Type B pancreatic cell (in vitro differentiated cells): ENCODE measurements at regions not wholly inside any gene's neighbourhood (a gene's known extent, or its start where the extent isn't known, plus 50 kb on each side); places are given as distances from the start of the nearest gene placed in this dataset.
A peak's percentile ranks its signal among the peaks of the same experiment; 100 is the strongest.

Experiments
- DNase-seq: peaks from one replicate; pipeline ENCODE4 v3.0.0; 2021; ENCODE audit warnings: mixed read lengths; ENCODE audit not compliant: unreplicated experiment; ENCODE audit errors: extremely low spot score
- H3K27ac Mint-ChIP-seq: 2 replicates; pipeline ENCODE4 v1.8.0; 2021; ENCODE audit warnings: mild to moderate bottlenecking, mixed read lengths
- H3K27me3 Mint-ChIP-seq: 2 replicates; pipeline ENCODE4 v1.8.0; 2021; ENCODE audit warnings: mixed read lengths
- H3K36me3 Mint-ChIP-seq: 2 replicates; pipeline ENCODE4 v1.8.0; 2021; ENCODE audit warnings: mixed read lengths
- H3K4me1 Mint-ChIP-seq: one replicate; pipeline ENCODE4 v1.8.0; 2021; ENCODE audit warnings: mixed read lengths; ENCODE audit not compliant: unreplicated experiment
- H3K4me3 Mint-ChIP-seq: 2 replicates; pipeline ENCODE4 v1.8.0; 2021; ENCODE audit warnings: mild to moderate bottlenecking, mixed read lengths
- H3K9me3 Mint-ChIP-seq: 2 replicates; pipeline ENCODE4 v1.8.0; 2021; ENCODE audit warnings: mixed read lengths
- TF ChIP-seq, protein P1 (sequence below): fragments of 200-600 bp; sonication (generic); conservative IDR thresholded peaks from 2 replicates; pipeline ENCODE4 v1.5.0; 2021; ENCODE audit warnings: antibody characterized with exemption, mild to moderate bottlenecking

GRCh38 chr17:13736916-13737315 lies 135.2 kb upstream of the HS3ST3A1 start:
- Mint-ChIP-seq H3K36me3 (no peaks in the 10 kb centered on the region), H3K9me3 (peaks cover 10% of the 10 kb centered on the region), H3K4me3 (no peak overlapping the region), H3K27me3 (no peaks in the 10 kb centered on the region), H3K4me1 (peaks cover 5% of the 10 kb centered on the region), H3K27ac (no peak overlapping the region)
- TF ChIP-seq, protein P1, sequence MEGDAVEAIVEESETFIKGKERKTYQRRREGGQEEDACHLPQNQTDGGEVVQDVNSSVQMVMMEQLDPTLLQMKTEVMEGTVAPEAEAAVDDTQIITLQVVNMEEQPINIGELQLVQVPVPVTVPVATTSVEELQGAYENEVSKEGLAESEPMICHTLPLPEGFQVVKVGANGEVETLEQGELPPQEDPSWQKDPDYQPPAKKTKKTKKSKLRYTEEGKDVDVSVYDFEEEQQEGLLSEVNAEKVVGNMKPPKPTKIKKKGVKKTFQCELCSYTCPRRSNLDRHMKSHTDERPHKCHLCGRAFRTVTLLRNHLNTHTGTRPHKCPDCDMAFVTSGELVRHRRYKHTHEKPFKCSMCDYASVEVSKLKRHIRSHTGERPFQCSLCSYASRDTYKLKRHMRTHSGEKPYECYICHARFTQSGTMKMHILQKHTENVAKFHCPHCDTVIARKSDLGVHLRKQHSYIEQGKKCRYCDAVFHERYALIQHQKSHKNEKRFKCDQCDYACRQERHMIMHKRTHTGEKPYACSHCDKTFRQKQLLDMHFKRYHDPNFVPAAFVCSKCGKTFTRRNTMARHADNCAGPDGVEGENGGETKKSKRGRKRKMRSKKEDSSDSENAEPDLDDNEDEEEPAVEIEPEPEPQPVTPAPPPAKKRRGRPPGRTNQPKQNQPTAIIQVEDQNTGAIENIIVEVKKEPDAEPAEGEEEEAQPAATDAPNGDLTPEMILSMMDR, result no peak
- DNase-seq, result no peak

DNA sequence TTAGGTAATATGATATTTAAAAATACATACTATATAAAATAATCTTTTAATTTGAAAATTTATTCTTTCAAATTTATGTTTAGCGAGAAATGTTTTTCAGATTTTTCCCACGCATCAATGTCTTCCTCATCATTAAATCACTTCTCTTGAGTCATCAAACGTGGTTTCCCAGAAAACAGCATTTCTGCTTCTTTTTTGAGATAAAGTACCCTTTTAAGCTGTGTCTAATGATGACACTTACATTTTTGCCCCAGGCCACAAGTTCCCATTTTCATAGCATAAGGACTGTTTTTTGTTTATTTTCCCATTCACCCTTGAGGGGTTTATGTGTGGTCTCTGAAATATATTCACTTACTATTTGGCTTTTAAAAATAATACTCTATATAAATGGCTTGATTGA lies 139.0 kb upstream of the HS3ST3A1 start:
- peaks cover 6% of the 10 kb centered on the region for H3K36me3 Mint-ChIP-seq
- peaks cover 8% of the 10 kb centered on the region for H3K9me3 Mint-ChIP-seq
- H3K27ac Mint-ChIP-seq, result no peak overlapping the region
- DNase-seq, result no peak
- no peak overlapping the region for H3K4me3 Mint-ChIP-seq
- TF ChIP-seq, protein P1, result no peak
- peaks cover 4% of the 10 kb centered on the region for H3K4me1 Mint-ChIP-seq
- no peaks in the 10 kb centered on the region for H3K27me3 Mint-ChIP-seq

DNA sequence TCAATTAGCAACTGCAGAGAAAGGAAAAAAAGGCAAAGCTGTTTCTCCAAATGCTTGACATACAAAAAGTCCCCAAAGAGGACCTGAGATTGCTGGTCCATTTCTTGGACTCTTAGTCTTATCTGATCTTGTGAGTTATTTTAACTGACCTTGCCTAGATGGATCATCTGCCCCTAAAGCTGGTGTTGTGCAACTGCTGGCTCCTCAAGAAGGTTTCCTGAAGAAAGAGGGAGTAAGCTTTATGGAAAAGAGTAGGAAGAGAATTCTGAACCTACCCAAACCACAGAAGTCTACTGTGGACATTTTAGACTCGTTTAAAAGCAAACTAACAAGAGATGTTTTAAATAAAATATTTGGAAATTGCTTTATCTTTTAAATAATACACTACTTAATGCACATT lies 140.0 kb upstream of the HS3ST3A1 start:
- Mint-ChIP-seq H3K4me3 (no peak overlapping the region), H3K4me1 (no peaks in the 10 kb centered on the region), H3K36me3 (peaks cover 6% of the 10 kb centered on the region), H3K9me3 (peaks cover 8% of the 10 kb centered on the region), H3K27me3 (no peaks in the 10 kb centered on the region), H3K27ac (no peak overlapping the region)
- TF ChIP-seq, protein P1, result no peak
- DNase-seq, result no peak

GRCh38 chr17:13743906-13744305 lies 142.2 kb upstream of the HS3ST3A1 start:
- H3K4me3 Mint-ChIP-seq, result no peak overlapping the region
- no peaks in the 10 kb centered on the region for H3K27me3 Mint-ChIP-seq
- no peak for DNase-seq
- peaks cover under 1% of the 10 kb centered on the region for H3K4me1 Mint-ChIP-seq
- H3K27ac Mint-ChIP-seq, result peak overlapping the region; percentile 16
- TF ChIP-seq, protein P1, result no peak
- H3K9me3 Mint-ChIP-seq, result peaks cover 8% of the 10 kb centered on the region
- peaks cover 6% of the 10 kb centered on the region for H3K36me3 Mint-ChIP-seq

DNA sequence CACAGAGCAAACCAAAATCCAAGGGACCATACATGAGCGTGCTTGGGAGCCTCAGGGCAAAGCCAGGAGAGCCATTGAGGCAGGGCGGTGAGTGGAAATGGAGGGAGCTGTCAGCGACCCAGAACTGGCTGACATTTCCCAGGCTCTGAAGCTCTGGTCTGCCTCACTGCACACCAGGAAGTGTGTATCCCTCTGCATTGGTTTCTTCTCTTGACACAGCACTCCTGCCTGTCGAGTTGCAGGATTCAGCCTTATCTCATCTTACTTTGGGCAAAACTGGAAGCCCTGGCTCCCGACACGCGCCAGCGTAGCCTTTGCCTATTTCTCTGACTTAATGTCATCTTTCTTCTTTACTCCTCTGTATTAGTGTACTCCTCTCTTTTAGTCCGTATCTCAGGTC lies 144.7 kb upstream of the HS3ST3A1 start:
- peaks cover 6% of the 10 kb centered on the region for H3K36me3 Mint-ChIP-seq
- peaks cover 8% of the 10 kb centered on the region for H3K9me3 Mint-ChIP-seq

More for the DNA sequence above, 144.7 kb upstream of the HS3ST3A1 start:
- peaks cover 3% of the 10 kb centered on the region for H3K27me3 Mint-ChIP-seq
- H3K4me1 Mint-ChIP-seq, result peaks cover 24% of the 10 kb centered on the region
- TF ChIP-seq, protein P1, result no peak
- no peak overlapping the region for H3K4me3 Mint-ChIP-seq
- DNase-seq, result no peak
- H3K27ac Mint-ChIP-seq, result no peak overlapping the region
